GM21360 (cell line): ENCODE measurements at regions not wholly inside any gene's neighbourhood (a gene's known extent, or its start where the extent isn't known, plus 50 kb on each side); places are given as distances from the start of the nearest gene placed in this dataset.

Source experiments
- ATAC-seq: cut with Tn5 transposase; IDR thresholded peaks from one replicate; pipeline ENCODE4 v1.9.1; 2021; ENCODE audit warnings: mild to moderate bottlenecking, moderate library complexity; ENCODE audit not compliant: unreplicated experiment

DNA sequence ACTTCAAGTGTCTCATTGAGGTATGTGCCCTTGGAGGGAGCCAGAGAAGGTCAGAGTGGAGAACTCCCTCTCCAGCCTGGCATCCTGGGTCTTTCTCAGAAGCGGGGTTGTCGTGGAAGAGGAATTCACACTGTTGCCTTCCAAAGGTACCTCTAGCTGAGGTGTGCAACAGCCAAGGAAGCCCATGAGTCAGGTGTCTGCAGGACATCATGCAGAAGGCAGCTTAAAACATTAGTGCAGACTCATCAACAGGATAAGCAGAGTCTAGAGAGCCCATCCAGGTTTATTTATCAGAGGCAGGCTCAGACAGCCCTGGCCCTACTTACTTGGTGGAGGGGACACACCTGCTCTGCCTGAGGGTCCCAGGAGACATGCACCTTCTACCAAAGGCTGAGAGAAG, 95.6 kb upstream of the TPM1 start:
- no peak for ATAC-seq

DNA sequence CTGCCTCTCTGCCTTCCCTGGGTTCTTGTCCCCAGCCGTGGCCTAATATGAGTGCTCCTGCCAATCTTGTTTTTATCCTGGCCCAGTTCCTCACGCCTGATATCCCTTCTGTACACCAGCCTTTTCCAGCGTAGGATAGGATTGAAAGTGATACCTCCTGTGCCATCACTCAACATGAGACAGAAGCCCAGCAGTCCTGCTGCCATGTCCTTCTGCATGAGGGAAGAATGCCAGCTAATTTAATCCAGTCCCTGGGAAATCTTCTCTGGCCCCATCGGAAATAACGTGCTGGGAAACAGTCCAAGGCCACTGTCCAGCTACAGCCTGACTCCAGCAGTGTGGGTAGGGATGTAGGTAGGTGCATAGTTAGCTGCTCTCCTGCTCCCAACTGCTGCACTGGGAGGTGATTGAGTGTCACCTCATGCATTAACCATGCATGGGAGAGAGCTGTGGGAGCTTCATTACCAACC, 92.0 kb upstream of the TPM1 start:
- ATAC-seq, result no peak

DNA sequence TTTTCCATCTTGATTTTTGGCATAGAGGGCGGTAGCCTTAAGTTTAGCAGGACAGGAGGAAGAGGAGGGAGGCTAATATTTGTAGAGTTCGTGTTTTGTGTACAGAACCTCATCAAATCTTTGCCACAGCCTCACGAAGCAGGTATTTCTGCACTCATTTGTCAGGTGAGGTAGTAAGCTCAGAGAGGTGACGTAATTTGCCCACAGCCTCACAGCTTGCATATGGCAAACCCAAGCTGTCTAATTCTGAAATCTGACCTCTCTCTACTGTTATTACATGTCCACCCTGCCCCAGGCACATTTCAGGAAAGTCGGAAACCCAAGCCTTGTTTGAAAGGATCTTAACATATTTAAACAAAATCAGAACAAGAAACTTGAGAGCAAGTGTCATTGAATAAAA, 91.1 kb upstream of the TPM1 start:
- no peak for ATAC-seq

DNA sequence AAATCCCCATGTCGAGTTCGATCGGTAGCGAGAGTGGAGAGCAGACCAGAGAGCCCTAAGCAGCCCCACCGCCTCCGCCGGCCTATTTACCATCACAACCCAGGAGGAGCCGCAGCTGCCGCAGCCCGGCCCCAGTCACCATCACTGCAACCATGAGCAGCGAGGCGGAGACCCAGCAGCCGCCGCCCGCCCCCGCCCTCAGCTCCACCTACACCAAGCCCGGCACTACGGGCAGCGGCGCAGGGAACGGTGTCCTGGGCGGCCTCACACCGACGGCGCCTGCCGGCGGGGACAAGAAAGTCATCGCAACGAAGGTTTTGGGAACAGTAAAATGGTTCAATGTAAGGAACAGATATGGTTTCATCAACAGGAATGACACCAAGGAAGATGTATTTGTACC, 89.5 kb upstream of the TPM1 start:
- no peak for ATAC-seq

DNA sequence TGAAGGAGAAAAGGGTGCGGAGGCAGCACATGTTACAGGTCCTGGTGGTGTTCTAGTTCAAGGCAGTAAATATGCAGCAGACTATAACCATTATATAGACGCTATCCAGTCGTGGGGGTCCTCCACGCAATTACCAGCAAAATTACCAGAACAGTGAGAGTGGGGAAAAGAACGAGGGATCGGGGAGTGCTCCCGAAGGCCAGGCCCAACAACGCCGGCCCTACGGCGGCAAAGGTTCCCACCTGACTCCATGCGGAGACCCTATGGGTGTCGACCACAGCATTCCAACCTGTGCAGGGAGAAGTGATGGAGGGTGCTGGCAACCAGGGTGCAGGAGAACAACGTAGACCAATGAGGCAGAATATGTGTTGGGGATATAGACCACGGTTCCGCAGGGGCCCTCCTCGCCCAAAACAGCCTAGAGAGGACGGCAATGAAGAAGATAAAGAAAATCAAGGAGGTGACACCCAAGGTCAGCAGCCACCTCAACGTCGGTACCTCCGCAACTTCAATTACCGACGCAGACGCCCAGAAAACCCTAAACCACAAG, 89.0 kb upstream of the TPM1 start:
- ATAC-seq, result no peak

DNA sequence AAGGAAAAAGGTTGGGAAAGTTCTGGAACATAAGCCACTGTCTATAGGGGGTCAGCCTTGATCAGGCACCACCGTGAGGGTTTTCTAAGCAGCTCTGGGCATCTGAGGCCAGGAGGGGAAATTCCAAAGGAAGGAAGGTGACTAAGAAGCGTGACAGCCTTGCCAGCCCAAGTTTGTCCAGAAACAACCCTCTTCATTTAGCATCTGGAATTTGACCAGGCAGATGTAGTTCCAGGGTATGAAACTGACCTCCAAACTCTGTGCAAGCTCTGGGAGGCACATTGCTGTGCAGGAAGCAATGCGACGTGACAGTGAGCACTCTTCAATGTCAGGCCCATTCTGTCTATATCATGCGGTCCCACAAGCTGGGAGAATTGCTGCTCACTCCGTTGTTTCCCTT, 85.4 kb upstream of the TPM1 start:
- ATAC-seq, result no peak

DNA sequence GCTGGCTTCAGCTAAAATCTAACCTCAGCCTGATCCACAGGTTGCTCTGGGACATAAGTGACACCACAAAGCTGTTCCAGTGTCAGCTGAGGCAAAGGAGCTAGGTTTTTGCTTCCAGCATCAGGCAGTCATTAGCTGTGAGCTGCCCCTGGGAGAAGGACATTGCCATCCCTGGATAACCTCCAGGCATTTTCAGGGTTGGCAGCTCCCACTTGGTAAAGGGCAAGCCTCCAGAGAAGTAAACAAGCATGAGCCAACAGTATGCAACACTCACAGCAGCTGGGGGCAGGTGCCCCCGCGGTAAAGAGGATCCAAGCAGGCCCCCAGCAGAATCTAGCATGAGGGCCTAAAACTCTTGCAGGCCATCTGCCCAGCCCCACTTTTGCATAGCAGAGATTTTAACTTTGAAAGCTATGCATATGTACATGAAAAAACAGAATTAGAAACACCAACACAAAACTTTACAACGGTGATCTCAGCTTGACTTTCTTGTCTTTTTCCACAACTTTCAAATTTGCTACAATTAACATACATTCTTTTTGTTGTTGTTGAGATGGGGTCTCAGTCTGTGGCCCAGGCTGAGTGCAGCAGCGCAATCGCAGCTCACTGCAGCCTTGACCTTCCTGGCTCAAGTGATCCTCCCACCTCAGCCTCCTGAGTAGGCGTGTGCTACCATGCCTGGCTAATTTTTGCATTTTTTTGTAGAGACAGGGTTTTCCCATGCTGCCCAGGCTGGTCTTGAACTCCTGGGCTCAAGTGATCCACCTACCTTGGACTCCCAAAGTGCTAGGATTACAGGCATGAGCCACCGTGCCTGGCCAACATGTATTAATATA, 83.8 kb upstream of the TPM1 start:
- ATAC-seq, result no peak

DNA sequence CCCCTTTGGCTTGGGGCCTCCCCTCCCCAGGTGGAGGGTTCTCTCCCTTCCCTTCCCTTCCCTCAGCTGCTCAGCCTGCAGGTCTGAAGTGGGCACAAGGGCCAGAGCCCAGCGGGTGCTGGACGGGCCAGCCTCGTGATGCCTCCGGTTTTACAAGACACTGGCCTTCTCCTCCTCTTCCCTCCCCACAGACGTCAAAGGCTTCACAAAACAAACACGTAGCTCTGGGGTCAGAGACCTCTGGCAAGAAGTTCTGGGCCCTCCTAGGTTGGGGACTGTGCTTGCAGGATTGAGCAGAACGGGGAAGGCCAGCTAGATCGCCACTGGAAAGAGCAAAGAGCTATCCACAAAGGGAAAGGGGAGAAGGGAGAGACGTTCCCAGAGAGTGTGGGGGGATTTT, 81.4 kb upstream of the TPM1 start:
- ATAC-seq, result no peak

DNA sequence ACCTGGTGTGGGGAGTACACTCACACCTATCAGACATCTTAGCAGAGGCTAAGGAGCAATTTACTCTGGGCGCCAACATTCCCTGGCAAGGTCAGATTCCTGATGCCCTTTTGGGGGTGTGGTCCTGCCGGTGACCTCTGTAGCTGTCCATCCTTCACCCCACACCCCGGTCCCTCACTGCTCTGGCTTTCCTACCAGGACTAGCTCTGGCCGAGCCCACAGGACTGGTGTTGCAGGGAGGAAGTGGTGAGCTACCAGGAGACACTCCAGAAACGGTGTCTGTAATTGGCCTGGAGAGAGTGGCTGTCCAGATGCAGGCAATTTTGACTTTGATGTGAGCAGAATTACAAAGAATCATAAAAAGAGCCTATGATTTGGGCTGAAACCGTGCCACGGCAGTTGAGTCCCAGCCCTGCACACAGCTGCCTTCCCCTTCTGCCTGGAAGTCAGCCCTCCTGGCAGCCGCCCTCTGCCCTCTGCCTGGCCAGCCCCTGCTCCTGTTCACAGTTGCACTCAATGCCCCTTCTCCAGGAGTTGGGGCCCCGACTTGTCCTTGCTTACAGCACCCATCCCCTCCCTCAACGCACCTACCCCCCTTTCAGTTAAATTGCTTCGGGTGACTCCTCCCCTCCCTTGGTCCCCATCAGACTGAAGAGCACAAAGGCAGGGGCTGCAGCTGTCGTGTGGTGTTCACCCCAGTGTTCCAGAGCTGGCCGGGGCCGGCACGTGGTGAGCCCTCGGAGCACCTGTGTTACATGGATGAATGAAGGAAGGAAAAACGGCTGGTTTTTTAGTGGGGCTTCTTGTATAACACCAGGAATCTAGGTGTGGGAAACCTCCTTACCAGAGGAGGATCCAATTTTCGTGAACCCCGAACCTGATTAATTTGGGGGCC, 80.2 kb upstream of the TPM1 start:
- ATAC-seq, result no peak

DNA sequence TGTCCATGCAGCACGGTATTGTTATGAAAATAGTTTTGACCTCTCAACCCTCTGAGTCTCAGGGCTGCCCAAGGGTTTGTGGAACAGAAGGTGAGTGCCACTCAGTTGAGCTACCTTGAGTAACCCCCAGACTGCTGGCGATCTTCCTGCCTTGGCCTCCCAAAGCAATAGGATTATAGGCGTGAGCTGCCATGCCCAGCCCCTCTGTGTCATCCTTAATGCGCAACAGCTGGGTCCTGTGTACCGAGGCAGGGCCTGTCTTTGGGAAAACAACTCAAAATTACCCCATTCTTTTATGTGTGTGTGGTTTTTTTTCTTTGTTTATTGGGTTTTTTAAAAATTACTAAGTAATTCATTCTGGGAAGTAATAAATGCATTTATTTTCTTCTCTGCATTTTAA, 78.3 kb upstream of the TPM1 start:
- ATAC-seq, result no peak

DNA sequence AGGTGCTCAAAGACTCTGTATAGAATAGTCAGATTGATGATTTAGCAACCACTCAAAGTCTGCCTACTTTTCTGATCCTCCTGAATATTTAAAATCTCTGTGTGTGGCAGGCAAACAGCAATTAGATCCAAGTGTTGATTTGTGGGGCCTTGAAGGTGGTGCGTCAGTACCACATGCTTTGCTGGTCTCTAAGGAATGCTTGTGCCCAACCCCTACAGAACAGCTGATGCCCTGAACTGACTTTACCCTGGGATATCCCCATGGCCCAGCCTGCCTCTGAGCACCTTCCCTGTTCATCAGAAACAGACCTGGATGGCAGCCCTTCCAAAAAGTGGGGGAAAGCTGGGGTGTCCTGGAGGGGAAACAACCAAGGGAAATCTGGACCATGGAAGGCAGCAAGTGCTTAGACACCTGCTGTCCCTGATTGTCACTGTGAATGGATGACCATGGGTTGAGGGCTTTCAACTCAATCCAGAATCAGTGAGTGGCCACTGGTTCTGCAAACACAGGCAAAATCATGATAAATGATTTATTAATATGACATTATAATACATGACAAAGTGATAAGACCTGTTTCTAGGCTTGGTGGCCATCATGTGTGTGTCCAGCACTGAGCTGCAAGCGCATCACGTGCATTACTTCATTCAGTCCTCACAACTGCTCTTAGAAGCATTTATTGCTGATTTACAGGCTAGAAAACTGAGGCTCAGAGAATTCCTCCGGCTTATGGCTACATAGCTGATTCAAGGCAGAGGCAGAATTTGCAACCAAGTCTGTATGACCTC, 76.1 kb upstream of the TPM1 start:
- ATAC-seq, result no peak

DNA sequence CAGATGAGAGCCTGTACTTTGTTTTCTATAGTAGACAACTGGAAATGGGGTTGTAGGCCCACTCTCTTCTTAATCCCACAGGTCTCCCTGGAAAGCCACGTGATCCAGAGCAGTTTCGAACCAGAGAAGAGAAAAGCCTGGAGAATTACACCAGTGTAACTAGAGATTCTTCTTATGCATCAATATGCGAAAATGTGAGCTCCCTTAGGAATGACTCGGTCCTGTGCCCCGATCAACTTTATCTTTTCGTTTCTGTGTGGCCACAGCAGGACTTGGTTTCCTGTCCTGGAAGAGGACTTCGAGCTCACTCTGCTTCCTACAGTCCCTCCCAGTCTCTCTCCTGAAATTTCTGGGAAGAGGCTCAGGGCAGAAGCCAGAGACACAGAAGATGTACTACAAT, 73.8 kb upstream of the TPM1 start:
- no peak for ATAC-seq

DNA sequence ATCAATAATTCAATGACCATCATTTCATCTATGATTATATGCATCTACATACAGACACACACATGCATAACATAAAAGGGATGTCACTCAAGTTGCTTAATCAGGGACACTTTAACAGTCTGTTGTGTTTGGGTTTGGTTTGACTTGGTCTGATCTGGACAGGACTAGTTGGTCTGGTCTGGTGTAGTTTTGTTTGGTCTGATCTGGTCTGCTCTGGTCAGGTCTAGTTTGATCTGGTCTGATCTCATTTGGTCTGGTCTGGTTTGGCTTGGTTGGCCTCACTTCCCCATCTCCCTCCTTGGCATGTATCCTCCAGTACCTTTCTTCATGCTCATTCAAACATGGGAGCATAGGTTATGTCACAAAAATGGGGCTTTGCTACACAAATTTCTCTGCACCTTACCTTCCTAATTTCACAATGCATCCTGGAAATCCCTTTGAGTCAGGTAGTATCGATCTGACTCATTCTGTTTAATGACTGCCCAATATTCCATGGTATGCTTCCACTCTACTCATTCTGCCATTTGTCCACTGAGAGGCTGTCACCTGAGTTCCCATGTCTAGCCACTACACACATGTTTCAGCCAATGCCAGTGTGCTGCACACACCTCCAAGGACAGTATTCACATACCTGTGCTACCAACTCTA, 73.0 kb upstream of the TPM1 start:
- no peak for ATAC-seq

DNA sequence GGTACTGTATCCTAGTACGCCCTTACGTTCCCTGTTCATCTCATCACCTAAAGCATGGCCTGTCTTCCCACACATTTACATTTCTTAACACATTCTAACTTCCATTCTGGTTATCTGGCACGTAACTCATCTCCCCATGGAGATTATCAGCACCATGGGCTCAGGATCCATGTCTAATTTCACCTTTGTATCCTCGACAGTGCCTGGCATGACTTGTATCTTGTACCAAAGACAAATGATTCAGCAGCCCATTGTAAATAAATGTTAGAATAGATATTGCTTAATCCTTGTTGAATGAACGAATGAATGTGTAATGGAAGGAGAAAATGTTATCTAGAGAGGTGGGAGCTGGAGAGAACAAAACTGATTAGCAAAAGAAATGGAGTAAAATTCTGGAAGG, 69.7 kb upstream of the TPM1 start:
- no peak for ATAC-seq

DNA sequence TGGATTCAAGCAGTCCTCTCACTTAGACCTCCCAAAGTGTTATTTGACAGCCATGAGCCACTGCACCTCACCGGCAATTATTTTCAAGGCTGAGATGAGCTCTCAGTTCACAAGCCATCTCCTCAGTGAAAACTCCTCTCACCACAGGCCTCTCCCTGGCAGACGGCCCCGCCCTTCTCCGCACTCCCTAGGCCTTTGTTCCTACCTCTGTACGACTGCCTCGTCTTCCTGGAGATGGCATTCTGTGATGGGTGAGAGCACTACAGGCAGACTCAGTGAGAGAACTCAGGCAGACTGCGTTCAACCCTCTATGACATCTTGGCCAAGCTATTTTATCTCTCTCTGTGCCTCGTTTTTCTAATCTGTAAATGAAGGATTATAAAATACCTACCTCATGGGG, 67.0 kb upstream of the TPM1 start:
- no peak for ATAC-seq

DNA sequence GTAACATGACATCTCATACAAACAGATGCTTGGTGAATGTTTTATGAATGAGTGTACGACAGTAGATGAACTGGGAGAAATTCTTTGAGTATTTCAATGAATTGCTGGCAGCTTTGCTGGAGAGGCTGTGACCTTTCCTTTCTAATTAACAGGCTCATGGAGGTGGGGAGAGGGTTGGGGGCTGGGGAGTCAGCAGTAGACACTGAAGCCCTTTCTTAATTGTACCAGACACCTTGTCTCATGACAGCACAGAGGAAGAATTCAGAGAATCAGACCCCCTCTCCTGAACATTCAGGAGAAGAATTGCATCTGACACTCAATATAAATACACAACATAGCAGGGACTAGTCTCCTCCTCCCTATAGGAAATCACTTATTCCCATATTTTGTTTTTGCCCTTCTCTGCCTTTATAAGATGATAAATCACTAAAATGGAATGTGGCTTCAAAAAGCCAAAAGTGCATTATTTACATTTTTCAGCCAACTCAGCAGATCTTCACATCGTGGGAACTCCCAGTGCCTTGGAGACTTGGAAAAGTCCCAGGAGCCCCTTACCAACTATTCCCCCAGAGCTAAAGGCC, 66.2 kb upstream of the TPM1 start:
- ATAC-seq, result no peak

DNA sequence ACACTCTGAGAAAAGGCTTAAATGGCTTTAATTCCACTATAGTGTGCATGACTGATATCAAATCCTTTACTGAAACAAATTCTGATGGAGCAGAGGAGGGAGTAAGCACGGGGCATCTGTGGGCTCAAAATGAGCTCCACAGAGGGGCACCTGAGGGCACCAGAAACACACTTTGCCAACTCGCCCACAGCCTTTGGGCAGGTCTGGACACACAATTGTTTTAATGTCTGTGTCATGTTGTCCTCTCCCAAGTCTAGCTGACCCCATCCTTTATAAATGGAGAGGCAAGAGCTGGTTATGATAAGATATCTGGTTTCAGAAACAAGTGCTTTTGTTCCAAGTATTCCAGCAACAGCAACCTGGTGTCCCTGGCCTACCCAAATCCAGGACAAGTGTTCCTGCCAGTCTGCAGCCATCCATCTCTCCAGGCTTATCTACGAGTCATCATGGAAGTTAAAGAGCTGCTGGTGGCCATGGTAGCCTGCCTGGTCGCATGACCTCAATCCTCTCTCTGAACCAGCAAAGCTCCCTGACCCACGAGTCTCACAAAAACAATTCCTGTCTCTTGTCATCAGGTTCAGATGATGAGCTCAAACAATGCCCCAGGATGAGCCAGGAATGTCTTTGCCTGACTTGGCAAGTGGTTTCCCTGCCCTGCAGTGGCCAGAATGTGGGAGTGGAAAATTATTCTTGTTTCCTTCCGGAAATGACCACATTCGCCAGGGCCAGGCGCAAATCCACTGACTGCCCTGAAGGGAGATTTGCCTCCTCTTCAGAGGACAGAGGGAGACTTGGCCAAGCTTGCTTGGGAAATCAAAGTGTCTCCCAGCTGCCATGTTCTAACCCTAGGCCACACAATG, 64.4 kb upstream of the TPM1 start:
- ATAC-seq, result no peak

DNA sequence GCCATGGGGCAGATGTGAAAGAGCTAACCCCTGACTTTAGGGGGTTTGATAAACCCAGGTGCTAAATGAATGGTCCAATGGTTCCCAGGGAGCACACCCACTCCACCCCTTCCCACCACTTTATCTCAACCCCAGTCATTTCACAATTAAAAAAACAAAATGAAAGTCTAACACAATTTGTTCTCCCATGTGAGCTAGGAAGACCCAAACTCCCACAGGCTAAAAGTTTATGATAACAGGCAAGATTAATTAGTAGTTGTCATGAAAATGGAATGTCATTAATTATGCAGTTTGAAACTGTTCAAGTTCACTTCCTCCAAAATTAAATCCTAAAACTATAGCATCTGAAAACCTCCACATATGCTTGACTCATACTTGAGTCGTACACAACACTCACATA, 63.3 kb upstream of the TPM1 start:
- no peak for ATAC-seq

DNA sequence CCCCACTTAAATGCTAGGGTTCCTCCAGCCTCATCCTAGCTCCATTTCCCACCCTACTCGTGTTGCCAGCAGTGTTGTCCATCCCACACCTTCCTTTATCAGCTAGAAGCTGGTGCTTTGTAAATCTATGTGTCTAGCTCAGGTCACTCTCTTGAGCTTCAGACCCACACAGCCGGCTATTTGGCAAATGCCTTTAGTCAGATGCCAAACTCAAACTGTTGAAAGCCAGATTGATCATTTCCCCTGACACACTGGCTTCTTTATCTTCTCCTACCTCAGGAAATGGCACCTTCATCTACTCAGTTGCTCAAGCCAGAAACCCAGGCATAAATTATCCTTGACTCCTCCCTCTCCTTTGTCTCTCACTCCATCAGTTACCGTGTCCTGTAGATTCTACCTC, 61.5 kb upstream of the TPM1 start:
- no peak for ATAC-seq
